H1 (cell line): ENCODE measurements at regions not wholly inside any gene's neighbourhood (a gene's known extent, or its start where the extent isn't known, plus 50 kb on each side); places are given as distances from the start of the nearest gene placed in this dataset.

ENCODE experiments used
- CTCF ChIA-PET: fragments of 300-600 bp; sonication (Branson Sonifier 250); formaldehyde crosslinking; loops from one replicate; lab custom pipeline; 2021; ENCODE audit not compliant: partially characterized antibody; lab: Charles Lee
- POLR2A ChIA-PET: fragments of 300-600 bp; sonication (Branson Sonifier 250); formaldehyde crosslinking; loops from one replicate; lab custom pipeline; 2021; ENCODE audit warnings: inconsistent platforms; ENCODE audit not compliant: partially characterized antibody; lab: Charles Lee
- DNase-seq, 2 experiments: peaks; one replicate each; pipeline versions ENCODE4 v3.0.0 to v3.0.0-alpha.2; 2010 to 2022; ENCODE audit warnings: low spot score in 2 of 2, low read depth in 1 of 2, mixed read lengths in 1 of 2
- FAIRE-seq: peaks from 2 replicates; lab custom pipeline; 2011; peaks lifted over from hg19 to GRCh38; lab: Jason Lieb, UNC
- H2AFZ ChIP-seq: 2 replicates; pipeline ENCODE4 v1.8.1; 2012; ENCODE audit warnings: low read length, inconsistent platforms
- H2AK5ac ChIP-seq: 2 replicates; pipeline ENCODE4 v1.6.1; 2013; ENCODE audit warnings: low read depth, low read length
- H2BK120ac ChIP-seq: replicated peaks from 2 replicates; pipeline ENCODE3; 2013; ENCODE audit warnings: low read depth, low read length, inconsistent platforms
- H2BK12ac ChIP-seq: 2 replicates; pipeline ENCODE4 v1.6.1; 2013; ENCODE audit warnings: low read depth, low read length
- H2BK15ac ChIP-seq: 2 replicates; pipeline ENCODE4 v1.6.1; 2013; ENCODE audit warnings: low read length
- H2BK20ac ChIP-seq: 2 replicates; pipeline ENCODE4 v1.6.1; 2013; ENCODE audit warnings: low read length
- H2BK5ac ChIP-seq: 2 replicates; pipeline ENCODE4 v1.6.1; 2013; ENCODE audit warnings: low read depth, low read length
- H3K14ac ChIP-seq: 2 replicates; pipeline ENCODE4 v1.6.1; 2013; ENCODE audit warnings: inconsistent platforms; ENCODE audit not compliant: insufficient read length
- H3K18ac ChIP-seq: 2 replicates; pipeline ENCODE4 v1.6.1; 2013; ENCODE audit warnings: low read length; ENCODE audit errors: extremely low read depth
- H3K23ac ChIP-seq: 2 replicates; pipeline ENCODE4 v1.6.1; 2013; ENCODE audit warnings: inconsistent platforms; ENCODE audit not compliant: insufficient read length
- H3K23me2 ChIP-seq: 2 replicates; pipeline ENCODE4 v1.6.1; 2013; ENCODE audit warnings: low read depth, low read length
- H3K27ac ChIP-seq: 2 replicates; pipeline ENCODE4 v1.6.1; 2011; ENCODE audit warnings: low read depth, low read length, inconsistent platforms
- H3K27me3 ChIP-seq, 4 experiments: replicated peaks in 1 of 4; 1 replicate in 1 of 4; 2 replicates in 3 of 4; pipeline versions ENCODE4 v1.6.1 to v1.8.1; 2011 to 2013; ENCODE audit warnings: low read length in 3 of 4, mild to moderate bottlenecking in 3 of 4, inconsistent platforms in 2 of 4, mixed read lengths in 2 of 4, moderate library complexity in 1 of 4; ENCODE audit not compliant: control insufficient read depth in 3 of 4, insufficient read depth in 3 of 4; ENCODE audit errors: extremely low read depth in 1 of 4
- H3K36me3 ChIP-seq, 4 experiments: 2 replicates each; pipeline versions ENCODE4 v1.6.1 to v1.8.1; 2011 to 2013; ENCODE audit warnings: mild to moderate bottlenecking in 4 of 4, low read length in 3 of 4, moderate library complexity in 2 of 4, control low read depth in 1 of 4, inconsistent platforms in 1 of 4; ENCODE audit not compliant: insufficient read depth in 4 of 4, control insufficient read depth in 2 of 4
- H3K4ac ChIP-seq: replicated peaks from 2 replicates; pipeline ENCODE3; 2013; ENCODE audit warnings: low read length, low read depth, mixed read lengths, inconsistent platforms; ENCODE audit not compliant: insufficient read length
- H3K4me1 ChIP-seq, 4 experiments: replicated peaks in 1 of 4; 1 replicate in 1 of 4; 2 replicates in 3 of 4; pipeline versions ENCODE4 v1.6.1 to v1.8.1; 2011 to 2013; ENCODE audit warnings: low read length in 3 of 4, inconsistent platforms in 2 of 4, mixed read lengths in 1 of 4; ENCODE audit not compliant: insufficient read depth in 4 of 4, control insufficient read depth in 3 of 4
- H3K4me2 ChIP-seq, 2 experiments: 2 replicates each; pipeline versions ENCODE4 v1.6.1 to v1.8.1; 2011 to 2013; ENCODE audit warnings: low read depth in 2 of 2, low read length in 2 of 2, control low read depth in 1 of 2, inconsistent platforms in 1 of 2, mild to moderate bottlenecking in 1 of 2; ENCODE audit not compliant: insufficient read depth in 1 of 2
- H3K4me3 ChIP-seq, 4 experiments: fragments of 200-600, 300-600 bp in 1 of 4; sonication (generic), shearing (Covaris generic), sonication (Bioruptor Twin) in 1 of 4; 2 replicates each; pipeline versions ENCODE4 v1.5.1 to v1.8.1; 2011 to 2016; ENCODE audit warnings: low read length in 4 of 4, low read depth in 3 of 4, control low read depth in 2 of 4, inconsistent platforms in 2 of 4, mild to moderate bottlenecking in 2 of 4, mixed read lengths in 1 of 4, moderate library complexity in 1 of 4; ENCODE audit not compliant: insufficient read depth in 2 of 4; ENCODE audit errors: extremely low read depth in 1 of 4
- H3K56ac ChIP-seq: replicated peaks from 2 replicates; pipeline ENCODE3; 2013; ENCODE audit warnings: low read depth, mild to moderate bottlenecking, mixed read lengths, low read length, inconsistent platforms; ENCODE audit not compliant: insufficient read length
- H3K79me1 ChIP-seq: 2 replicates; pipeline ENCODE4 v1.6.1; 2013; ENCODE audit warnings: low read depth, low read length, control low read depth
- H3K79me2 ChIP-seq, 2 experiments: 2 replicates each; pipeline versions ENCODE4 v1.6.1 to v1.8.1; 2012 to 2013; ENCODE audit warnings: low read length in 2 of 2, mild to moderate bottlenecking in 2 of 2, inconsistent platforms in 1 of 2; ENCODE audit not compliant: insufficient read depth in 2 of 2, control insufficient read depth in 1 of 2
- H3K9ac ChIP-seq, 4 experiments: replicated peaks in 1 of 4; 1 replicate in 1 of 4; 2 replicates in 3 of 4; pipeline versions ENCODE4 v1.6.1 to v1.8.1; 2011 to 2013; ENCODE audit warnings: low read depth in 3 of 4, low read length in 3 of 4, control low read depth in 2 of 4, mild to moderate bottlenecking in 2 of 4, moderate library complexity in 2 of 4, inconsistent platforms in 1 of 4; ENCODE audit errors: extremely low read depth in 1 of 4
- H3K9me3 ChIP-seq, 2 experiments: 2 replicates each; pipeline versions ENCODE4 v1.6.1 to v1.8.1; 2012 to 2013; ENCODE audit warnings: mild to moderate bottlenecking in 2 of 2, moderate library complexity in 2 of 2, control low read depth in 1 of 2, inconsistent platforms in 1 of 2, low read depth in 1 of 2, low read length in 1 of 2, mixed read lengths in 1 of 2; ENCODE audit not compliant: insufficient read depth in 2 of 2
- H4K20me1 ChIP-seq, 2 experiments: replicated peaks in 1 of 2; 2 replicates each; pipeline versions ENCODE3 to v1.8.1; 2011 to 2013; ENCODE audit warnings: inconsistent platforms in 2 of 2, low read length in 2 of 2, mild to moderate bottlenecking in 1 of 2; ENCODE audit not compliant: insufficient read depth in 2 of 2, control insufficient read depth in 1 of 2
- H4K5ac ChIP-seq: 2 replicates; pipeline ENCODE4 v1.6.1; 2013; ENCODE audit warnings: low read length, low read depth, mixed read lengths, inconsistent platforms; ENCODE audit not compliant: insufficient read length
- H4K8ac ChIP-seq: 2 replicates; pipeline ENCODE4 v1.8.0; 2013; ENCODE audit warnings: mild to moderate bottlenecking, moderate library complexity, low read length, inconsistent platforms; ENCODE audit not compliant: insufficient read depth; ENCODE audit errors: extremely low read depth
- H4K91ac ChIP-seq: replicated peaks from 2 replicates; pipeline ENCODE3; 2013; ENCODE audit warnings: low read length, mixed read lengths, inconsistent platforms; ENCODE audit not compliant: insufficient read length
- BRCA1 ChIP-seq: IDR thresholded peaks from 2 replicates; pipeline ENCODE4 v1.6.1; 2012; ENCODE audit warnings: low read depth, low read length, improper control_type of control experiment
- CHD1 ChIP-seq: IDR thresholded peaks from 2 replicates; pipeline ENCODE4 v1.6.1; 2012; ENCODE audit warnings: low read depth, low read length, improper control_type of control experiment
- CHD2 ChIP-seq: IDR thresholded peaks from 2 replicates; pipeline ENCODE4 v1.6.1; 2012; ENCODE audit warnings: low read length, improper control_type of control experiment
- EGR1 ChIP-seq: IDR thresholded peaks from 2 replicates; pipeline ENCODE4 v1.6.1; 2011; ENCODE audit warnings: low read depth, low read length, borderline replicate concordance
- EP300 ChIP-seq, 2 experiments: IDR thresholded peaks; 1 replicate in 1 of 2; 2 replicates in 1 of 2; pipeline ENCODE4 v1.6.1; 2011 to 2012; ENCODE audit warnings: low read depth in 2 of 2, low read length in 2 of 2, mild to moderate bottlenecking in 2 of 2, borderline replicate concordance in 1 of 2, inconsistent platforms in 1 of 2, moderate library complexity in 1 of 2
- EZH2 ChIP-seq: fragments of 200-600 bp; sonication (generic); IDR thresholded peaks from 2 replicates; pipeline ENCODE4 v1.7.1; 2012; ENCODE audit warnings: low read depth, mild to moderate bottlenecking, moderate library complexity, low read length, inconsistent platforms; ENCODE audit not compliant: severe bottlenecking
- HDAC6 ChIP-seq: IDR thresholded peaks from one replicate; pipeline ENCODE4 v1.7.1; 2012; ENCODE audit warnings: low read depth, mild to moderate bottlenecking, inconsistent platforms, low read length, moderate library complexity
- SIN3A ChIP-seq, 2 experiments: IDR thresholded peaks in 1 of 2; conservative IDR thresholded peaks in 1 of 2; 2 replicates each; pipeline ENCODE4 v1.6.1; 2011 to 2012; ENCODE audit warnings: low read length in 2 of 2, improper control_type of control experiment in 1 of 2, low read depth in 1 of 2, mild to moderate bottlenecking in 1 of 2
- SP4 ChIP-seq: IDR thresholded peaks from 2 replicates; pipeline ENCODE4 v1.6.1; 2012; ENCODE audit warnings: low read length, inconsistent platforms
- TF ChIP-seq, protein P1 (sequence below): IDR thresholded peaks from 2 replicates; pipeline ENCODE4 v1.6.1; 2012; ENCODE audit warnings: inconsistent platforms
- TF ChIP-seq, protein P2 (sequence below): IDR thresholded peaks from 2 replicates; pipeline ENCODE4 v1.6.1; 2011; ENCODE audit warnings: low read depth, mild to moderate bottlenecking, low read length; ENCODE audit not compliant: insufficient read depth
- TF ChIP-seq, protein P3 (sequence below): IDR thresholded peaks from 2 replicates; pipeline ENCODE4 v1.6.1; 2011; ENCODE audit warnings: low read length, improper control_type of control experiment

DNA sequence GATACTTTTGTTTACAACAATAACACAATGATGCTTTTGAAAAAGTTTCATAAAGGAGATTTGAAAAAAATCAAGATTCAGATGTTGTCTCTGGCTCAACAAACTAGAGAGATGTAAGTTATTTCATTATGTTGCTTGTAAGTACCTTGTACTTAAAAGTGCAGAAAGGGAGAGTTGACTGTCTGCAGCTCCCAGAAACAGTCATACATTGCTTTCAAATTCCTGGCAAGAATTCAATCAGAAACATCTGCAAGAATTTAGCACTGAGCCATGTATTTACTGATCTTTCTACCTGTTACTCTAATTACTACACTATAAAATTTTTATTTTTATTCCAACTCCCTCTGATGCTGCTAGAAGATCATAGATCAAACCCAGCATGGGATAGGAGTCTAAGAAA, 1261.3 kb upstream of the SPRY2 start:
- Histone ChIP-seq H2AFZ (no peak overlapping the region), H2BK20ac (no peak overlapping the region), H3K56ac (no peak overlapping the region), H3K23me2 (no peaks in the 10 kb centered on the region), H2BK12ac (no peak overlapping the region), H3K27me3 (no peaks in the 10 kb centered on the region), H4K91ac (no peak overlapping the region), H3K14ac (no peak overlapping the region), H3K23ac (no peak overlapping the region), H2AK5ac (no peak overlapping the region), H3K36me3 (no peaks in the 10 kb centered on the region), H3K4ac (no peak overlapping the region), H2BK15ac (no peak overlapping the region), H2BK120ac (no peak overlapping the region), H3K4me2 (no peak overlapping the region), H3K79me1 (no peaks in the 10 kb centered on the region), H3K27ac (no peak overlapping the region), H3K9ac (no peak overlapping the region), H3K18ac (no peak overlapping the region), H3K4me3 (no peak overlapping the region), H3K79me2 (no peaks in the 10 kb centered on the region), H4K8ac (no peak overlapping the region), H3K9me3 (no peaks in the 10 kb centered on the region; a peak in 1 of 4 replicates)
- POLR2A ChIA-PET, result no interaction called here
- no peak for DNase-seq
- CTCF ChIA-PET, result no interaction called here
- TF ChIP-seq, protein P1, sequence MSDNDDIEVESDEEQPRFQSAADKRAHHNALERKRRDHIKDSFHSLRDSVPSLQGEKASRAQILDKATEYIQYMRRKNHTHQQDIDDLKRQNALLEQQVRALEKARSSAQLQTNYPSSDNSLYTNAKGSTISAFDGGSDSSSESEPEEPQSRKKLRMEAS, result no peak
- TF ChIP-seq SIN3A (conservative IDR thresholded peaks at IDR 0.05 in 1 of 2, IDR thresholded peaks at IDR 0.05 in 1 of 2; ENCODE audit: low read depth in 1 of 2, low read length in 2 of 2) (no peak), HDAC6 (no peak), EGR1 (no peak), BRCA1 (no peak), CHD1 (no peak), SP4 (no peak), EZH2 (no peak), EP300 (IDR thresholded peaks at IDR 0.05; ENCODE audit: borderline replicate concordance in 1 of 2, low read depth in 2 of 2, low read length in 2 of 2) (no peak), CHD2 (no peak)
- TF ChIP-seq, protein P2, sequence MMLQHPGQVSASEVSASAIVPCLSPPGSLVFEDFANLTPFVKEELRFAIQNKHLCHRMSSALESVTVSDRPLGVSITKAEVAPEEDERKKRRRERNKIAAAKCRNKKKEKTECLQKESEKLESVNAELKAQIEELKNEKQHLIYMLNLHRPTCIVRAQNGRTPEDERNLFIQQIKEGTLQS, result no peak
- TF ChIP-seq, protein P3, sequence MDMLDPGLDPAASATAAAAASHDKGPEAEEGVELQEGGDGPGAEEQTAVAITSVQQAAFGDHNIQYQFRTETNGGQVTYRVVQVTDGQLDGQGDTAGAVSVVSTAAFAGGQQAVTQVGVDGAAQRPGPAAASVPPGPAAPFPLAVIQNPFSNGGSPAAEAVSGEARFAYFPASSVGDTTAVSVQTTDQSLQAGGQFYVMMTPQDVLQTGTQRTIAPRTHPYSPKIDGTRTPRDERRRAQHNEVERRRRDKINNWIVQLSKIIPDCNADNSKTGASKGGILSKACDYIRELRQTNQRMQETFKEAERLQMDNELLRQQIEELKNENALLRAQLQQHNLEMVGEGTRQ, result no peak
- TF ChIP-seq, all 59 proteins: peak for 0
- H3K4me1 ChIP-seq, result no peaks in the 10 kb centered on the region
- H4K20me1 ChIP-seq, result no peaks in the 10 kb centered on the region
- no peak for FAIRE-seq
- H4K5ac ChIP-seq, result no peak overlapping the region
- no peak overlapping the region for H2BK5ac ChIP-seq
